HL-60 (cell line): ENCODE measurements at regions not wholly inside any gene's neighbourhood (a gene's known extent, or its start where the extent isn't known, plus 50 kb on each side); places are given as distances from the start of the nearest gene placed in this dataset.

ENCODE experiments used
- DNase-seq, 2 experiments: peaks; one replicate each; pipeline ENCODE4 v3.0.0-alpha.2; 2010 to 2020; ENCODE audit warnings: low read depth in 1 of 2, low spot score in 1 of 2
- H3K27ac ChIP-seq: fragments of 250-450 bp; sonication (Bioruptor Pico); replicated peaks from 2 replicates; pipeline ENCODE4 v1.5.1; 2020; ENCODE audit warnings: mild to moderate bottlenecking, moderate library complexity
- H3K27me3 ChIP-seq: fragments of 250-450 bp; sonication (Bioruptor Pico); 2 replicates; pipeline ENCODE4 v1.5.1; 2021; ENCODE audit warnings: mild to moderate bottlenecking, moderate library complexity; ENCODE audit not compliant: insufficient read depth, poor library complexity, severe bottlenecking
- H3K4me3 ChIP-seq: replicated peaks from 2 replicates; pipeline ENCODE4 v1.5.1; 2011; ENCODE audit warnings: mild to moderate bottlenecking, control low read depth, low read length; ENCODE audit not compliant: insufficient read depth
- GABPA ChIP-seq: IDR thresholded peaks from 2 replicates; pipeline ENCODE4 v1.6.1; 2012; ENCODE audit warnings: low read depth
- POLR2AphosphoS5 ChIP-seq: IDR thresholded peaks from 2 replicates; pipeline ENCODE4 v1.6.1; 2012; ENCODE audit warnings: low read depth
- SPI1 ChIP-seq: IDR thresholded peaks from 2 replicates; pipeline ENCODE4 v1.6.1; 2012; ENCODE audit warnings: low read depth, mild to moderate bottlenecking, borderline replicate concordance
- TF ChIP-seq, protein P1 (sequence below): IDR thresholded peaks from one replicate; pipeline ENCODE4 v1.5.1; 2011; ENCODE audit warnings: low read length, control low read depth, inconsistent platforms; ENCODE audit not compliant: insufficient read depth
- TF ChIP-seq, protein P2 (sequence below): IDR thresholded peaks from 2 replicates; pipeline ENCODE4 v1.6.1; 2012; ENCODE audit warnings: low read depth; ENCODE audit not compliant: insufficient replicate concordance

DNA sequence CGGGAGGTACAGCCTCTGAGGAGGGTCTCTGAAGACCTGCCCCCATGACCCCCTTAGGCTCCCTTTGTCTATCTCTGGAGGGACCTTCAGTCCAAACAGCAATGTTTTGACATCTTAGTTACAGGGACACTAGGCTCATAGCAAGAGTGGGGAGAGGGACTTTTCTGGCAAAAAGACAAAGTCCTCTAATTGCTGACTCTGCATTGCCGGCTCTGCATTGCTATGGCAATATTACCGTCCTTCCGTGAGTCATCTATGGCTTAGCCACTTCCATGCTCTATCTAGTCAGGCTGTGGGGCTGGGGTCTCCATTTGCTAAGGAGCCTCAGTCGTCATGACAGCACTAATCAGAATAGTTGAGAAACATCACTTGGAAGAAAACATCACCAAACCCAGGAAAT is 952.6 kb downstream of the KCNMA1 start:
- Histone ChIP-seq H3K27me3 (no peaks in the 10 kb centered on the region), H3K4me3 (no peak overlapping the region), H3K27ac (no peak overlapping the region)
- no peak for DNase-seq
- no peak for TF ChIP-seq GABPA
- TF ChIP-seq, protein P1, sequence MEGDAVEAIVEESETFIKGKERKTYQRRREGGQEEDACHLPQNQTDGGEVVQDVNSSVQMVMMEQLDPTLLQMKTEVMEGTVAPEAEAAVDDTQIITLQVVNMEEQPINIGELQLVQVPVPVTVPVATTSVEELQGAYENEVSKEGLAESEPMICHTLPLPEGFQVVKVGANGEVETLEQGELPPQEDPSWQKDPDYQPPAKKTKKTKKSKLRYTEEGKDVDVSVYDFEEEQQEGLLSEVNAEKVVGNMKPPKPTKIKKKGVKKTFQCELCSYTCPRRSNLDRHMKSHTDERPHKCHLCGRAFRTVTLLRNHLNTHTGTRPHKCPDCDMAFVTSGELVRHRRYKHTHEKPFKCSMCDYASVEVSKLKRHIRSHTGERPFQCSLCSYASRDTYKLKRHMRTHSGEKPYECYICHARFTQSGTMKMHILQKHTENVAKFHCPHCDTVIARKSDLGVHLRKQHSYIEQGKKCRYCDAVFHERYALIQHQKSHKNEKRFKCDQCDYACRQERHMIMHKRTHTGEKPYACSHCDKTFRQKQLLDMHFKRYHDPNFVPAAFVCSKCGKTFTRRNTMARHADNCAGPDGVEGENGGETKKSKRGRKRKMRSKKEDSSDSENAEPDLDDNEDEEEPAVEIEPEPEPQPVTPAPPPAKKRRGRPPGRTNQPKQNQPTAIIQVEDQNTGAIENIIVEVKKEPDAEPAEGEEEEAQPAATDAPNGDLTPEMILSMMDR: no peak

DNA sequence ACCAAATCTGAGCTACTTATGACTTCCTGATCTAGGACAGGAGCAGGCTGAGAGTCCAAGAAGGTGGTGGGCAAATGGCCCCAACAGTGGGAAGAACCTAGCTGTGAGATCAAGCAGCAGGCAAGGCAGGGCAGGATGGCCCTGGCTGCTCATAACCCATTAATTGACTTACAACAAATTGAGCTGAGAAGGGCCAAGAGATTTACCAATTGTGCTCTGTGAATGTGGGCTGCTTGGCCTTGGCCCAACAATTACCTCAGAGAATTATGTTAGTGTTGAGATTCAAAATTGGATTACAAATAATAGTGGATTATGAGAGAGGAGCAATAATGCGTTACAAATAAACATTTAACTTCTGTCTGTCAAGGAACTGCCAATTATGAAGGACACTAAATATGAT is 956.5 kb downstream of the KCNMA1 start:
- H3K27me3 ChIP-seq: no peaks in the 10 kb centered on the region
- DNase-seq: no peak
- no peak overlapping the region for H3K27ac ChIP-seq
- no peak overlapping the region for H3K4me3 ChIP-seq
- TF ChIP-seq, protein P2, sequence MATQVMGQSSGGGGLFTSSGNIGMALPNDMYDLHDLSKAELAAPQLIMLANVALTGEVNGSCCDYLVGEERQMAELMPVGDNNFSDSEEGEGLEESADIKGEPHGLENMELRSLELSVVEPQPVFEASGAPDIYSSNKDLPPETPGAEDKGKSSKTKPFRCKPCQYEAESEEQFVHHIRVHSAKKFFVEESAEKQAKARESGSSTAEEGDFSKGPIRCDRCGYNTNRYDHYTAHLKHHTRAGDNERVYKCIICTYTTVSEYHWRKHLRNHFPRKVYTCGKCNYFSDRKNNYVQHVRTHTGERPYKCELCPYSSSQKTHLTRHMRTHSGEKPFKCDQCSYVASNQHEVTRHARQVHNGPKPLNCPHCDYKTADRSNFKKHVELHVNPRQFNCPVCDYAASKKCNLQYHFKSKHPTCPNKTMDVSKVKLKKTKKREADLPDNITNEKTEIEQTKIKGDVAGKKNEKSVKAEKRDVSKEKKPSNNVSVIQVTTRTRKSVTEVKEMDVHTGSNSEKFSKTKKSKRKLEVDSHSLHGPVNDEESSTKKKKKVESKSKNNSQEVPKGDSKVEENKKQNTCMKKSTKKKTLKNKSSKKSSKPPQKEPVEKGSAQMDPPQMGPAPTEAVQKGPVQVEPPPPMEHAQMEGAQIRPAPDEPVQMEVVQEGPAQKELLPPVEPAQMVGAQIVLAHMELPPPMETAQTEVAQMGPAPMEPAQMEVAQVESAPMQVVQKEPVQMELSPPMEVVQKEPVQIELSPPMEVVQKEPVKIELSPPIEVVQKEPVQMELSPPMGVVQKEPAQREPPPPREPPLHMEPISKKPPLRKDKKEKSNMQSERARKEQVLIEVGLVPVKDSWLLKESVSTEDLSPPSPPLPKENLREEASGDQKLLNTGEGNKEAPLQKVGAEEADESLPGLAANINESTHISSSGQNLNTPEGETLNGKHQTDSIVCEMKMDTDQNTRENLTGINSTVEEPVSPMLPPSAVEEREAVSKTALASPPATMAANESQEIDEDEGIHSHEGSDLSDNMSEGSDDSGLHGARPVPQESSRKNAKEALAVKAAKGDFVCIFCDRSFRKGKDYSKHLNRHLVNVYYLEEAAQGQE: no peak
- TF ChIP-seq POLR2AphosphoS5: no peak
- TF ChIP-seq GABPA: no peak
- TF ChIP-seq, protein P1: no peak
- no peak for TF ChIP-seq SPI1

DNA sequence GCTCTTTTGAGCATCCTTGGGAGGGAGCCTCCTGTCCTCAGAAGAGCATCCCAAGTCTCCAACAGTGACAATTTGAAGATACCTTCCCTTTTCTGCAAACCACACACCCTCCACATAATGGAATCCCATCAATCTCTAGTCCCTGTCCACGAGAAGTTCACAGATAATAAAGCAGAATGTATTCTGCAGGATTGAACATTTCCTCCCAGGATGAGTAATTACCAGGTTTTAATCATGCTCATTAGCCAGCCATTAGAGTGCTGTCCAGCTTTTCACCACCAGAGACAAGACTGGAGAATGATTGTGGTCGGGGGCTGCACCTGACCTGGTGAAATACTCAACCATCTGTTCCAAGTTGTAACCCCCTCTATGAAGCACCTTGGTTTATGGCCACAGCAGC is 958.6 kb downstream of the KCNMA1 start:
- no peak overlapping the region for H3K27ac ChIP-seq
- no peaks in the 10 kb centered on the region for H3K27me3 ChIP-seq
- no peak for TF ChIP-seq POLR2AphosphoS5
- TF ChIP-seq, protein P1: no peak
- TF ChIP-seq, protein P2: no peak
- no peak for TF ChIP-seq GABPA
- no peak for TF ChIP-seq SPI1
- no peak overlapping the region for H3K4me3 ChIP-seq
- no peak for DNase-seq

DNA sequence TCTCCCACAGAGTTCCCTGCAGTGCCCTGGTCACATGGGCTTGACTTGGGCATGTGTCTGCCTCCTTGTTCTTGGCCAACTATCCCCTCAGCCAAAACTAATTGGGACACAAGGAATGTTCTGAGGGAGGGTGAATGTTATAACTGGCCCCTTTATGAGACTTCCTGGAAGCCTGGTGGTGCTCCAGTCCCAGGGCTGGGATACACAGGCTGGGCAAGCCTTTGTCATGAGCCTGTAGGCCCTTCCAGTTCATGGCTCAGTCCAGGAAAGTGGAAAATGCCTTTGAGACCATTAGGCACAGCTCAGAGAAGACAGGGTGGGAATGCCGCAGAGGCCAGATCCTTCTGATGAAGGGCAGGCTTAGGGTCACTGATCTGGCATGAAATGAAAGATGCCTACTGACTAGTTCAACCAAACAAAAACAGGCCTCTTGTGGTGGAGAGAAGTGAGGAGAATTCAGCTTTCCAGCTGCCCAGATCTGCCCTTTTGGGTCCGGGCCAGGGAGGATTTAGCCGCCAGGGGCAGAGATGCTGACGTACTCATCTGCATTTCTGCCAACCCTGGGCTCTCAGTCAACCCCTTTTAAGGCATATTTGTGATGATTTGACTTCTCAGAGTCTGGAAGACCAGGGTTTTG is 961.5 kb downstream of the KCNMA1 start:
- no peak for DNase-seq
- Histone ChIP-seq H3K27ac (no peak overlapping the region), H3K4me3 (no peak overlapping the region), H3K27me3 (no peaks in the 10 kb centered on the region)
- TF ChIP-seq, protein P1: no peak
- TF ChIP-seq POLR2AphosphoS5: no peak
- TF ChIP-seq, protein P2: no peak
- TF ChIP-seq SPI1: no peak
- no peak for TF ChIP-seq GABPA
